Activated B cell treated with CpG ODN at 0.5 μM for 24 hours (primary cell): ENCODE measurements at regions not wholly inside any gene's neighbourhood (a gene's known extent, or its start where the extent isn't known, plus 50 kb on each side); places are given as distances from the start of the nearest gene placed in this dataset.

ENCODE experiments used
- ATAC-seq: fragments of 200-7000 bp; cut with Tn5 transposase; one replicate; pipeline ENCODE4 v1.10.0; 2021; ENCODE audit warnings: low read depth, mild to moderate bottlenecking, moderate library complexity
- CTCF ChIA-PET: fragments of 350-600 bp; sonication (Branson Sonifier 250); formaldehyde crosslinking; loops from one replicate; lab custom pipeline; 2021; ENCODE audit warnings: antibody characterized with exemption; lab: Charles Lee
- POLR2A ChIA-PET: fragments of 350-600 bp; sonication (Branson Sonifier 250); formaldehyde crosslinking; loops from one replicate; lab custom pipeline; 2021; ENCODE audit warnings: antibody characterized with exemption; lab: Charles Lee
- DNase-seq: peaks from one replicate; pipeline ENCODE4 v3.0.0; 2022
- H3K27ac Mint-ChIP-seq: one replicate; pipeline ENCODE4 v1.8.0; 2020; ENCODE audit warnings: mixed read lengths
- H3K27me3 Mint-ChIP-seq: one replicate; pipeline ENCODE4 v1.8.0; 2021; ENCODE audit warnings: mixed read lengths
- H3K36me3 Mint-ChIP-seq: one replicate; pipeline ENCODE4 v1.8.0; 2021; ENCODE audit warnings: low read depth, mixed read lengths
- H3K4me1 Mint-ChIP-seq: one replicate; pipeline ENCODE4 v1.8.0; 2021; ENCODE audit warnings: mixed read lengths
- H3K4me3 Mint-ChIP-seq: one replicate; pipeline ENCODE4 v1.8.0; 2020; ENCODE audit warnings: mild to moderate bottlenecking, mixed read lengths
- H3K9me3 Mint-ChIP-seq: one replicate; pipeline ENCODE4 v1.8.0; 2020; ENCODE audit warnings: mixed read lengths
- CTCF ChIP-seq: fragments of 200-600 bp; IDR thresholded peaks from one replicate; pipeline ENCODE4 v1.8.0; 2022; ENCODE audit warnings: antibody characterized with exemption, mild to moderate bottlenecking
- intact Hi-C: fragments of 100-400 bp; cut with micrococcal nuclease; formaldehyde crosslinking; loops from one replicate; pipeline ENCODE4 v1.15.1; 2024

- Mint-ChIP-seq H3K4me1 (no peaks in the 10 kb centered on the region), H3K9me3 (no peaks in the 10 kb centered on the region)
Measured at GRCh38 chr13:53165261-53165660, 136.6 kb downstream of the OLFM4 start.

GRCh38 chr13:53167561-53167960 is 138.9 kb downstream of the OLFM4 start:
- no peak for TF ChIP-seq CTCF
- CTCF ChIA-PET = no interaction called here
- H3K27me3 Mint-ChIP-seq = no peaks in the 10 kb centered on the region
- H3K4me3 Mint-ChIP-seq = no peak overlapping the region
- intact Hi-C loops = no loop called here
- no peaks in the 10 kb centered on the region for H3K36me3 Mint-ChIP-seq
- no peaks in the 10 kb centered on the region for H3K4me1 Mint-ChIP-seq
- H3K27ac Mint-ChIP-seq = no peak overlapping the region
- no peaks in the 10 kb centered on the region for H3K9me3 Mint-ChIP-seq
- ATAC-seq (no peak), DNase-seq (no peak)
- POLR2A ChIA-PET = no interaction called here

More at GRCh38 chr13:53165261-53165660, 136.6 kb downstream of the OLFM4 start:
- Mint-ChIP-seq H3K27ac (no peak overlapping the region), H3K36me3 (no peaks in the 10 kb centered on the region), H3K4me3 (no peak overlapping the region), H3K27me3 (no peaks in the 10 kb centered on the region)
- no peak for ATAC-seq
- no peak for TF ChIP-seq CTCF
- ChIA-PET POLR2A (no interaction called here), CTCF (no interaction called here)
- no peak for DNase-seq
- intact Hi-C loops = no loop called here

- Mint-ChIP-seq H3K4me3 (no peak overlapping the region), H3K27me3 (no peaks in the 10 kb centered on the region), H3K27ac (no peak overlapping the region), H3K36me3 (no peaks in the 10 kb centered on the region), H3K9me3 (no peaks in the 10 kb centered on the region), H3K4me1 (no peaks in the 10 kb centered on the region)
- POLR2A ChIA-PET = no interaction called here
- CTCF ChIA-PET = no interaction called here
- DNase-seq = no peak
- no peak for ATAC-seq
- no peak for TF ChIP-seq CTCF
- intact Hi-C loops = no loop called here
Measured at GRCh38 chr13:53170910-53171309, 142.3 kb downstream of the OLFM4 start.

- intact Hi-C loops = no loop called here
- Mint-ChIP-seq H3K27me3 (no peaks in the 10 kb centered on the region), H3K9me3 (no peaks in the 10 kb centered on the region), H3K4me1 (no peaks in the 10 kb centered on the region), H3K27ac (no peak overlapping the region), H3K4me3 (no peak overlapping the region), H3K36me3 (no peaks in the 10 kb centered on the region)
- TF ChIP-seq CTCF = no peak
- POLR2A ChIA-PET = no interaction called here
- CTCF ChIA-PET = no interaction called here
- DNase-seq (no peak), ATAC-seq (no peak)
Measured at GRCh38 chr13:53174545-53174944, 145.9 kb downstream of the OLFM4 start.

GRCh38 chr13:53180684-53181083 is 152.1 kb downstream of the OLFM4 start:
- DNase-seq (no peak), ATAC-seq (no peak)
- no peak for TF ChIP-seq CTCF
- CTCF ChIA-PET = no interaction called here
- POLR2A ChIA-PET = no interaction called here
- Mint-ChIP-seq H3K9me3 (peaks cover 12% of the 10 kb centered on the region), H3K36me3 (no peaks in the 10 kb centered on the region), H3K4me3 (no peak overlapping the region), H3K27me3 (no peaks in the 10 kb centered on the region), H3K4me1 (no peaks in the 10 kb centered on the region), H3K27ac (no peak overlapping the region)
- intact Hi-C loops = no loop called here
